Central memory CD8-positive, alpha-beta T cell (primary cell): ENCODE measurements at regions not wholly inside any gene's neighbourhood (a gene's known extent, or its start where the extent isn't known, plus 50 kb on each side); places are given as distances from the start of the nearest gene placed in this dataset.
"Not testable (repeated sequence)": the region's sequence is repeated elsewhere in the genome, so short reads cannot be mapped to it uniquely, and the experiment has no call there.

Experiments used
- ATAC-seq: fragments of 150-1000 bp; cut with Tn5 transposase; replicated peaks from 2 replicates; pipeline ENCODE4 v1.10.0; 2022; ENCODE audit warnings: mild to moderate bottlenecking, moderate FRiP score, moderate number of reproducible peaks; ENCODE audit not compliant: poor library complexity, severe bottlenecking; ENCODE audit errors: extremely low read depth
- DNase-seq, 2 donors: peaks; one replicate each; pipeline ENCODE4 v3.0.0; 2021; ENCODE audit warnings: low spot score in 2 of 2
- H3K27ac Mint-ChIP-seq: one replicate; pipeline ENCODE4 v1.8.0; 2022; ENCODE audit warnings: low read depth, mild to moderate bottlenecking, moderate library complexity, mixed read lengths
- H3K27me3 Mint-ChIP-seq: one replicate; pipeline ENCODE4 v1.8.0; 2022; ENCODE audit warnings: mixed read lengths
- H3K36me3 Mint-ChIP-seq: one replicate; pipeline ENCODE4 v1.8.0; 2022; ENCODE audit warnings: mild to moderate bottlenecking, moderate library complexity, mixed read lengths; ENCODE audit not compliant: insufficient read depth
- H3K4me1 Mint-ChIP-seq: one replicate; pipeline ENCODE4 v1.8.0; 2022; ENCODE audit warnings: mixed read lengths
- H3K4me3 Mint-ChIP-seq: one replicate; pipeline ENCODE4 v1.8.0; 2022; ENCODE audit warnings: mild to moderate bottlenecking, moderate library complexity, mixed read lengths
- H3K9me3 Mint-ChIP-seq: one replicate; pipeline ENCODE4 v1.8.0; 2022; ENCODE audit warnings: mixed read lengths

GRCh38 chr18:78796693-78797455 is 182.7 kb upstream of the SALL3 start:
- H3K36me3 Mint-ChIP-seq: no peaks in the 10 kb centered on the region
- H3K27ac Mint-ChIP-seq: no peak overlapping the region
- no peaks in the 10 kb centered on the region for H3K4me1 Mint-ChIP-seq
- ATAC-seq (no peak), DNase-seq (no peak)
- H3K4me3 Mint-ChIP-seq: no peak overlapping the region
- H3K9me3 Mint-ChIP-seq: no peaks in the 10 kb centered on the region
- H3K27me3 Mint-ChIP-seq: peaks cover 13% of the 10 kb centered on the region

- no peaks in the 10 kb centered on the region for H3K36me3 Mint-ChIP-seq
- no peak for ATAC-seq
- no peak overlapping the region for H3K27ac Mint-ChIP-seq
- peaks cover 8% of the 10 kb centered on the region for H3K27me3 Mint-ChIP-seq
- H3K4me1 Mint-ChIP-seq: no peaks in the 10 kb centered on the region
- H3K4me3 Mint-ChIP-seq: no peak overlapping the region
- DNase-seq: no peak
- no peaks in the 10 kb centered on the region for H3K9me3 Mint-ChIP-seq
These were observed 182.1 kb upstream of the SALL3 start for GRCh38 chr18:78797499-78797898.

GRCh38 chr18:78798402-78799175 is 181.0 kb upstream of the SALL3 start:
- Mint-ChIP-seq H3K36me3 (no peaks in the 10 kb centered on the region), H3K27ac (no peak overlapping the region), H3K4me1 (no peaks in the 10 kb centered on the region), H3K4me3 (no peak overlapping the region), H3K9me3 (no peaks in the 10 kb centered on the region), H3K27me3 (no peaks in the 10 kb centered on the region)
- ATAC-seq (no peak), DNase-seq (no peak)

- DNase-seq (no peak), ATAC-seq (no peak)
- Mint-ChIP-seq H3K36me3 (no peaks in the 10 kb centered on the region), H3K4me3 (no peak overlapping the region), H3K9me3 (no peaks in the 10 kb centered on the region), H3K27me3 (no peaks in the 10 kb centered on the region), H3K27ac (no peak overlapping the region), H3K4me1 (no peaks in the 10 kb centered on the region)
These were observed 180.1 kb upstream of the SALL3 start for GRCh38 chr18:78799382-78800089.

- H3K4me3 Mint-ChIP-seq, H3K27me3 Mint-ChIP-seq: not testable (repeated sequence)
These were observed 179.3 kb upstream of the SALL3 start for GRCh38 chr18:78800102-78800851.

GRCh38 chr18:78801011-78801410 is 178.6 kb upstream of the SALL3 start:
- no peak overlapping the region for H3K27ac Mint-ChIP-seq
- no peaks in the 10 kb centered on the region for H3K36me3 Mint-ChIP-seq
- ATAC-seq (no peak), DNase-seq (no peak)
- H3K27me3 Mint-ChIP-seq: peaks cover 12% of the 10 kb centered on the region
- H3K4me1 Mint-ChIP-seq: no peaks in the 10 kb centered on the region
- H3K4me3 Mint-ChIP-seq: no peak overlapping the region
- H3K9me3 Mint-ChIP-seq: no peaks in the 10 kb centered on the region

More at GRCh38 chr18:78800102-78800851, 179.3 kb upstream of the SALL3 start:
- DNase-seq, H3K9me3 Mint-ChIP-seq, ATAC-seq, H3K4me1 Mint-ChIP-seq, H3K27ac Mint-ChIP-seq, H3K36me3 Mint-ChIP-seq: not testable (repeated sequence)

- ATAC-seq: no peak
- H3K4me1 Mint-ChIP-seq: no peaks in the 10 kb centered on the region
- no peaks in the 10 kb centered on the region for H3K9me3 Mint-ChIP-seq
- no peak for DNase-seq
- H3K27ac Mint-ChIP-seq: no peak overlapping the region
- H3K27me3 Mint-ChIP-seq: peaks cover 12% of the 10 kb centered on the region
- H3K4me3 Mint-ChIP-seq: no peak overlapping the region
- no peaks in the 10 kb centered on the region for H3K36me3 Mint-ChIP-seq
These were observed 176.5 kb upstream of the SALL3 start for GRCh38 chr18:78803104-78803503.

- Mint-ChIP-seq H3K4me1 (no peaks in the 10 kb centered on the region), H3K9me3 (no peaks in the 10 kb centered on the region), H3K36me3 (no peaks in the 10 kb centered on the region), H3K27me3 (peaks cover 12% of the 10 kb centered on the region), H3K27ac (no peak overlapping the region), H3K4me3 (no peak overlapping the region)
- ATAC-seq (no peak), DNase-seq (no peak)
These were observed 175.2 kb upstream of the SALL3 start for GRCh38 chr18:78804206-78805030.

- no peaks in the 10 kb centered on the region for H3K36me3 Mint-ChIP-seq
- H3K27ac Mint-ChIP-seq: no peak overlapping the region
- no peak for DNase-seq
- H3K4me3 Mint-ChIP-seq: no peak overlapping the region
- no peak for ATAC-seq
- H3K4me1 Mint-ChIP-seq: no peaks in the 10 kb centered on the region
- peaks cover 8% of the 10 kb centered on the region for H3K9me3 Mint-ChIP-seq
- H3K27me3 Mint-ChIP-seq: peaks cover 12% of the 10 kb centered on the region
These were observed 173.8 kb upstream of the SALL3 start for GRCh38 chr18:78805840-78806239.

- Mint-ChIP-seq H3K4me1 (no peaks in the 10 kb centered on the region), H3K27me3 (peaks cover 20% of the 10 kb centered on the region), H3K36me3 (no peaks in the 10 kb centered on the region), H3K9me3 (peaks cover 8% of the 10 kb centered on the region), H3K27ac (no peak overlapping the region), H3K4me3 (no peak overlapping the region)
- DNase-seq (no peak), ATAC-seq (no peak)
These were observed 171.9 kb upstream of the SALL3 start for GRCh38 chr18:78807668-78808067.

- Mint-ChIP-seq H3K4me1 (no peaks in the 10 kb centered on the region), H3K27me3 (peaks cover 30% of the 10 kb centered on the region), H3K9me3 (peaks cover 8% of the 10 kb centered on the region), H3K27ac (no peak overlapping the region), H3K36me3 (no peaks in the 10 kb centered on the region), H3K4me3 (no peak overlapping the region)
- DNase-seq (no peak), ATAC-seq (no peak)
These were observed 169.8 kb upstream of the SALL3 start for GRCh38 chr18:78809845-78810244.
